Panc1 (cell line): ENCODE measurements at regions not wholly inside any gene's neighbourhood (a gene's known extent, or its start where the extent isn't known, plus 50 kb on each side); places are given as distances from the start of the nearest gene placed in this dataset.

Experiments
- ATAC-seq: fragments of 200-7000 bp; cut with Tn5 transposase; 2 replicates; pipeline ENCODE4 v1.9.1; 2020; ENCODE audit warnings: mild to moderate bottlenecking, moderate library complexity
- BruUV-seq: library from RNA; stranded (reverse); fragments of 400-500 nt; replicated peaks from 2 replicates; lab custom pipeline; 2021; lab: Mats Ljungman, UMichigan
- CTCF ChIA-PET: fragments of 300-600 bp; sonication (Branson Sonifier 250); formaldehyde crosslinking; loops from one replicate; lab custom pipeline; 2022; ENCODE audit warnings: antibody characterized with exemption; lab: Charles Lee
- POLR2A ChIA-PET: fragments of 300-600 bp; sonication (Branson Sonifier 250); formaldehyde crosslinking; loops from one replicate; lab custom pipeline; 2022; ENCODE audit warnings: antibody characterized with exemption; lab: Charles Lee
- DNase-seq: peaks from one replicate; pipeline ENCODE4 v3.0.0-alpha.2; 2010; ENCODE audit warnings: low read depth, low spot score
- H3K27ac ChIP-seq: 2 replicates; pipeline ENCODE4 v1.5.1; 2011; ENCODE audit warnings: mild to moderate bottlenecking, low read length, inconsistent platforms
- H3K27me3 ChIP-seq: fragments of 200-500 bp; sonication (Bioruptor generic); 2 replicates; pipeline ENCODE4 v1.6.0; 2014; ENCODE audit warnings: low read length, inconsistent platforms; ENCODE audit not compliant: control insufficient read depth, insufficient read depth
- H3K36me3 ChIP-seq: fragments of 200-500 bp; sonication (Bioruptor generic); 2 replicates; pipeline ENCODE4 v1.5.1; 2014; ENCODE audit warnings: inconsistent platforms, mild to moderate bottlenecking, low read length, moderate library complexity; ENCODE audit not compliant: control insufficient read depth, insufficient read depth
- H3K4me1 ChIP-seq: 2 replicates; pipeline ENCODE4 v1.5.1; 2011; ENCODE audit warnings: inconsistent platforms, mild to moderate bottlenecking, low read length, moderate library complexity; ENCODE audit not compliant: control insufficient read depth, insufficient read depth
- H3K4me3 ChIP-seq, 2 experiments: 2 replicates each; pipeline ENCODE4 v1.5.1; 2011 to 2012; ENCODE audit warnings: low read depth in 2 of 2, low read length in 2 of 2, mild to moderate bottlenecking in 2 of 2, inconsistent platforms in 1 of 2, moderate library complexity in 1 of 2
- H3K9me3 ChIP-seq: fragments of 200-500 bp; sonication (Bioruptor generic); 2 replicates; pipeline ENCODE4 v1.5.1; 2014; ENCODE audit warnings: low read depth, mild to moderate bottlenecking, inconsistent platforms, low read length, moderate library complexity; ENCODE audit not compliant: control insufficient read depth, insufficient read depth
- CTCF ChIP-seq: fragments of 450-650 bp; IDR thresholded peaks from 2 replicates; pipeline ENCODE4 v1.5.1; 2017; ENCODE audit warnings: mild to moderate bottlenecking
- POLR2AphosphoS5 ChIP-seq: IDR thresholded peaks from 2 replicates; pipeline ENCODE4 v1.6.1; 2012; ENCODE audit warnings: mild to moderate bottlenecking, low read depth, low read length, moderate library complexity
- REST ChIP-seq, 2 experiments: IDR thresholded peaks; 2 replicates each; pipeline ENCODE4 v1.6.1; 2011 to 2012; ENCODE audit warnings: low read depth in 2 of 2, control low read depth in 1 of 2, low read length in 1 of 2, mild to moderate bottlenecking in 1 of 2, moderate library complexity in 1 of 2; ENCODE audit not compliant: insufficient read depth in 1 of 2
- SIN3A ChIP-seq: IDR thresholded peaks from 2 replicates; pipeline ENCODE4 v1.6.1; 2012; ENCODE audit warnings: low read depth, mild to moderate bottlenecking, low read length, moderate library complexity, borderline replicate concordance; ENCODE audit not compliant: insufficient read depth
- TCF7L2 ChIP-seq: IDR thresholded peaks from 2 replicates; pipeline ENCODE4 v1.6.1; 2011; ENCODE audit warnings: mild to moderate bottlenecking, low read depth, low read length, inconsistent platforms
- in situ Hi-C: cut with HindIII; loops from 2 replicates; pipeline ENCODE4 v1.10.0; 2016; ENCODE audit warnings: low sequenced_read_pairs, low pct_unique_long_range_greater_than_20kb
- intact Hi-C: fragments of 100-400 bp; cut with micrococcal nuclease; formaldehyde crosslinking; loops from one replicate; pipeline ENCODE4 v1.10.0; 2022; ENCODE audit not compliant: unreplicated experiment

- intact Hi-C loops = no loop called here
- Histone ChIP-seq H3K36me3 (no peaks in the 10 kb centered on the region), H3K4me1 (no peaks in the 10 kb centered on the region), H3K27ac (no peak overlapping the region), H3K27me3 (no peaks in the 10 kb centered on the region), H3K4me3 (no peak overlapping the region), H3K9me3 (no peaks in the 10 kb centered on the region)
- TF ChIP-seq TCF7L2 = no peak
- TF ChIP-seq CTCF = no peak
- TF ChIP-seq POLR2AphosphoS5 = no peak
- no peak for TF ChIP-seq REST (IDR thresholded peaks at IDR 0.05; ENCODE audit: insufficient read depth in 1 of 2, low read depth in 2 of 2, low read length in 1 of 2)
- no peak for TF ChIP-seq SIN3A
- in situ Hi-C loops = no loop called here
- POLR2A ChIA-PET = no interaction called here
- CTCF ChIA-PET = interaction anchor here (0.6 kb wide), 1 partner anchor 11 kb away, joined by 3 read pairs; no protein-coding TSS in a partner anchor
- DNase-seq (no peak), ATAC-seq (no peak)
- BruUV-seq = no TSS peak
Measured at GRCh38 chr2:181306785-181307184, 150.4 kb upstream of the ITGA4 start.

- Histone ChIP-seq H3K9me3 (no peaks in the 10 kb centered on the region), H3K4me1 (no peaks in the 10 kb centered on the region), H3K27me3 (no peaks in the 10 kb centered on the region), H3K4me3 (no peak overlapping the region), H3K36me3 (no peaks in the 10 kb centered on the region), H3K27ac (no peak overlapping the region)
- ChIA-PET CTCF (interaction anchor here (0.6 kb wide), 1 partner anchor 12 kb away, joined by 3 read pairs; no protein-coding TSS in a partner anchor), POLR2A (no interaction called here)
- BruUV-seq = no TSS peak
- ATAC-seq = no peak
- no peak for DNase-seq
- TF ChIP-seq REST (IDR thresholded peaks at IDR 0.05; ENCODE audit: insufficient read depth in 1 of 2, low read depth in 2 of 2, low read length in 1 of 2) (no peak), POLR2AphosphoS5 (no peak), CTCF (no peak), TCF7L2 (no peak), SIN3A (no peak)
- in situ Hi-C loops = no loop called here
- intact Hi-C loops = no loop called here
Measured at GRCh38 chr2:181307203-181307991, 149.8 kb upstream of the ITGA4 start.
